Skin of body (tissue), 1 donor: ENCODE measurements at regions not wholly inside any gene's neighbourhood (a gene's known extent, or its start where the extent isn't known, plus 50 kb on each side); places are given as distances from the start of the nearest gene placed in this dataset.
"Not testable (repeated sequence)": the region's sequence is repeated elsewhere in the genome, so short reads cannot be mapped to it uniquely, and the experiment has no call there.

ENCODE experiments used
- DNase-seq: peaks from one replicate; lab custom pipeline; 2025; lab: John Stamatoyannopoulos, UW

- DNase-seq = peak; percentile 57
Observed at GRCh38 chr5:82656341-82656761, 378.2 kb upstream of the RPS23 start.

DNA sequence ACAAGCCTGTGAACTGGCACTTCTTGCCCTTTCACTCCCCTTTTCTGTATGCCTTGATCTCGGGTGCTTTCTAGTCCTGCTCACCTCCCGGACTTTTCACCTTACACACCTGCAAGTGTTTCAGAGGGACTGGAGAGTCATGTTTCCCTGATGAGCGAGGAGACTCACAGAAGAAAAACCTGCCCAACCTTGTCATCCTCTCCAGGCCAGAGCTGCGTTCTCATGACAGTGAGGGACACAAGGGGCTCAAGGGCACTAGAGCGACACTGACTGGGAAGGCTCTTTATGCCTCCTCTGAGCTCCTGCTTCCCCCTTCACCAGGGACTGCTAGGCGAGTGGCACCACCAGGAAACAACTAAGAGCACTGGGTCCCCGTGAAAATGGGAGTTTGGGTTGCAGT is 376.9 kb upstream of the RPS23 start:
- no peak for DNase-seq

GRCh38 chr5:82649943-82650342 is 371.8 kb upstream of the RPS23 start:
- no peak for DNase-seq

DNA sequence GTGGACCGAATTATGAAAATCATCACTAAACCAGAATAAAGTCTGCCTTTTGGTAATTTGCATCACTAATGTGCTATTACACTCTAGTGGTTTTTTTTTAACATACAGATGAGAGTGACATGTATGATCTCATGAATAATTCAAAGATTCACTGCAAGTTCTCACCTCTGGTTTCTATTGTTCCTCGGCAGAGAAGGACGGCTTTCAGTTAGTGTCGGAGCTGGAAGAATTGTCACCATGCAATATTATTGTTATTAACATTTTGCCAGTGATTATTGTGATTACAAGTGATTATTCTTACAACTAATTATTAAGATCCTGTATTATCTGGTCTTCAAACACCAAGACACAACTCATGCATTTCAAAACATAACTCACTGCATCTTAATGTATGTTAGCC is 366.6 kb upstream of the RPS23 start:
- DNase-seq = no peak

DNA sequence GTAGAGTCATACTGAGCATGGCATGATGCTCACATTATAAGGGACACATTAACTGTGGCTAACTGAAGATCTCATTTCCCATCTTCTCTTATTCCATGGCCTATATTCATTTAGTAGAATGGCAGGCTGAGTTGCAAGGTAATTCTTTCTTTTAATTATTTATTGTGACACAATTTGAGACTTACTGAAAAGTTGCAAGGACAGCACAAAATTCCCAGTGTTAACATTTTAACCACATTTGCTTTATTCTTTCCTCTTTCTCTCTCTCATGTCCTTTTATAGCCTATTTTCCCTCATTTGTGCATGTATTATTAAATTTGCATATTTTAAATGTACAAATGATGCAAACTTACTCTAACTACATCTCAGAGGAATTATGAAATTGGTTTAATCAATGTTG is 366.1 kb upstream of the RPS23 start:
- DNase-seq = no peak

DNA sequence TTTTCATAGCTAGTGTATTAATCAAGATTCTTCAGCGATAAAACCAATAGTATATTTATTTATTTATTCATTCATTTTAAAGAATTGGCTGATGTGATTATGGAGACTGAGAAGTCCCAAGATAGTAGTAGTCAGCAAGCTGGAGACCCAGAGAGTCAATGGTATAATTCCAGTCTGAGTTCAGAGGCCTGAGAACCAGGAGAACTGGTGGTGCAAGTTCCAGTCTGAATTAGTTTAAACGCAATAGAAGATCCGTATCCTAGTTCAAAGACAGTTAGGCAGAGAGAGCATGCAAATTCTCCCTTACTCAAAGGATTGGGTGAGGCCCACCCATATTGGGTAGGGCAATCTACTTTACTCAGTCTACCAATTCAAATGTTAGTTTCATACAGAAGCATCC is 364.2 kb upstream of the RPS23 start:
- no peak for DNase-seq

- peak; percentile 95 for DNase-seq
Observed at GRCh38 chr5:82641331-82642003, 363.3 kb upstream of the RPS23 start.

DNA sequence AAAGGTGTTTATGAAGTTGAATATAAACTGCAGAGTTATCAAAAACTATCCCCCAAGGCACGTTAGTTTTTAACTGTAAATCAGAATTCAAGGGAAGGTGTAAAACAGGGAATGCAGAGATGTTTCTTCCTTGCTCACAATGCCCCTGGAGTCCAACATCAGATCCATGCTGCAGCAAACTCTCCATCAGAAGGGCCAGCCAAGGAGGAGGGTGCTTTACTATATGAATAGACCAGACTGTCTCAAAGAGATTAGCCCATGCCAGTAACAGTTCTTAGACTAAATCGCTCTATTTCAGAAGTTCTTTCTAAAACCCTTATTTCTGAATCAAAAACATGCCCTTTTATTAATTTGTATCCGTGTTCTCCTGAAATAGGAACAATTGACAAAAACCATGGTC is 362.8 kb upstream of the RPS23 start:
- no peak for DNase-seq

GRCh38 chr5:82639393-82640144 is 361.4 kb upstream of the RPS23 start:
- DNase-seq = peak; percentile 88

- DNase-seq = no peak
Observed at GRCh38 chr5:82636591-82636990, 358.4 kb upstream of the RPS23 start.

DNA sequence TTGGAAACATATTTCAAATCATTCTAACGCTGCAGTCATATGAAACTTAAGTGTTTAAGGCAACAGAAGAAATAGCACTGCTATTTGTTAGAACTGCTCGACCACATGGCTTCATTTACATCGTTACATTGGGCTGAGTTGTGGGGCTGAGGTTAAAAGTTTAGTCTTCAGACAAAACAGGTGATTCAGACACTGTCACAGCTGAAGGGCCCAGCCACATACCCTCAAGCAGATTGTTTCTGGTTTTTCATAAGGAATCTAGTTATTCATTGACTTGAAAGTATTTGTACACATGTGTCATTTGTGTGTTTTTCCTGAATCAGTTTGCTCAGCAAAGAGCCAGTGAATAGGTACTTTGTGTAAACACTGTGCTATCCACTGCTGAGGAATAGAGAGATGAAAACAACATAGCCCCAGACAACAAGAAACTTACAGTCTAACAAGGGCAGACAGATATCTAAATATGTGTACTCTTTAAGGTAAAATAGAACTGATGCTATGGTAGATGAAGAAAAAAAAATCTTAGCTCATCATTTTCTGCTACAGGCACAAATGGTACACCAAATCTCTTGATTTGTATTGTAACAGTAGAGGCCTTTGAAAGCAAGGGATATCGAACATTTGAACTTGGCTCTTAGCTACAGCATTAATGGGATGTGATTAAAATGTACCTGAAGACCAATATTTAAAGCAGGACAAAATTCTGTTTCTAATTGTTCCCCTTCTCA is 357.6 kb upstream of the RPS23 start:
- peak; percentile 12 for DNase-seq

DNA sequence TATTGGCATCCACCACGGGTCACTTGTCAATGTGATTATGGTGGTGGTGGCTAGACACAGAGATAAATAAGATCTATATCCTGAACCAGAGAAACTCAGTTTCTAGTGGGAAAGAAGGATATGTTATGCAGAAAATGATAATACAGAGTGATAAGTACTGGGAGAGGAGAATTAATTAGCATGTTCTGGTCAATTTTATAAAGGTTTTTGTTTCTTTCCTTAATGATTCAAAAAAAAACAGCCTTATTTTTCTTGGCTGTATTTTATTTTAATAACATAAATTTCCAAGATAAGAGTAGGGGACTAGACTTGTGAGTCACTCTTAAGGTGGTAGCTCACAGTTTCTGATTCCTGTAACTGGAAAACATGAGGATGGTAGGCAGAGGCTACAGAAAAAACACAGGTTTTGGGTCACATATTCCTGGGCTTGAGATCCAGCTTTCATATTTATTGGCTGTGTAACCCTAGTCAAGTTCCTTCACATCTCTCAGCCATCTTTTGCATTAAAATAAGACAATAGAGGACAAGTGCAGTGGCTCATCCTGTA is 350.3 kb upstream of the RPS23 start:
- no peak for DNase-seq

DNA sequence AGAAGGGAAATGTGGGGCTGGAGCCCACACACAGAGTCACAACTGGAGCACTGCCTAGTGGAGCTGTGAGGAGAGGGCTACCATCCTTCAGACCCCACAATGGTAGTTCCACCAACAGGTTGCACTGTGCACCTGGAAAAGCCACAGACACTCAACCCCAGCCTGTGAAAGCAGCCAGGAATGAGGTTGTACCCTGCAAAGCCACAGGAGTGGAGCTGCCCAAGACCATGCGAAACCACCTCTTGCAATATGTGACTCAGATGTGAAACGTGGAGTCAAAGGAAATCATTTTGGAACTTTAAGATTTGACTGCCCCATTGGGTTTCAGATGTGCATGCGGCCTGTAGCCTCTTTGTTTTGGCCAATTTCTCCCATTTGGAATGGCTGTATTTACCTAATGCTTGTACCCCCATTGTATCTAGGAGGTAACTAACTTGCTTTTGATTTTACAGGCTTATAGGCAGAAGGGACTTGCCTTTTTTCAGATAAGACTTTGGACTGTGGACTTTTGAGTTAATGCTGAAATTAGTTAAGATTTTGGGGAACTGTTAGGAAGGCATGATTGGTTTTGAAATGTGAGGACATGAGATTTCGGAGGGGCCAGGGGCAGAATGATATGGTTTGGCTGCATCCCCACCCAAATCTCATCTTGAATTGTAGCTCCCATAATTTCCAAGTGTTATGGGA is 348.9 kb upstream of the RPS23 start:
- DNase-seq = not testable (repeated sequence)

DNA sequence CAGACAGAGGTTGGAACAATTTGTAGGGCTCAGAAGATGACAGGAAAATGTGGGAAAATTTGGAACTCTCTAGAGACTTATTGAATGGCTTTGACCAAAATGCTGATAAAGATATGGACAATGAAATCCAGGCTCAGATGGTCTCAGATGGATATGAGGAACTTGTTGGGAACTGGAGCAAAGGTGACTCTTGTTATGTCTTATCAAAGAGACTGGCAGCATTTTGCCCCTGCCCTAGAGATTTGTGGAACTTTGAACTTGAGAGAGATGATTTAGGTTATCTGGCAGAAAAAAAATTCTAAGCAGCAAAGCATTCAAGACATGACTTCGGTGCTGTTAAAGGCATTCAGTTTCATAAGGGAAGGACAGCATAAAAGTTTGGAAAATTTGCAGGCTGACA is 347.9 kb upstream of the RPS23 start:
- not testable (repeated sequence) for DNase-seq

DNA sequence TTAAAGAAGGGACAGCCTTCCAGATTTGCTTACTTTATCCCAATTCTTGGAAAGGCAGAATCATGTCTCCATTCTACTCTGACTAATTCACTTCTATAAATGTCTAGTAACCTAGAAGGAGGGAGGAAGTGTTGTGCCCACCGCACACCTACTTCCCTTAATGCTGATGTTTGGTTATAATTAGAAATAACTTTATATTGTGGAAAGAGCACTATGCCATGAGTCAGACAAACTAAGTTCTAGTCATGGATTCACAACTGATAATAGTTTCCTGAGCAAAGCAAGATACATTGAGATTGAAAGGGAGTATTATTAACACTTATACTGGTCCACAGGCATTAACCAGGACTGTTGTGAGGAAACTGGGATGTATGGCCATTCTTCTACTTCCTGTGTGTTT is 345.9 kb upstream of the RPS23 start:
- DNase-seq = no peak

GRCh38 chr5:82622711-82623514 is 344.8 kb upstream of the RPS23 start:
- no peak for DNase-seq

DNA sequence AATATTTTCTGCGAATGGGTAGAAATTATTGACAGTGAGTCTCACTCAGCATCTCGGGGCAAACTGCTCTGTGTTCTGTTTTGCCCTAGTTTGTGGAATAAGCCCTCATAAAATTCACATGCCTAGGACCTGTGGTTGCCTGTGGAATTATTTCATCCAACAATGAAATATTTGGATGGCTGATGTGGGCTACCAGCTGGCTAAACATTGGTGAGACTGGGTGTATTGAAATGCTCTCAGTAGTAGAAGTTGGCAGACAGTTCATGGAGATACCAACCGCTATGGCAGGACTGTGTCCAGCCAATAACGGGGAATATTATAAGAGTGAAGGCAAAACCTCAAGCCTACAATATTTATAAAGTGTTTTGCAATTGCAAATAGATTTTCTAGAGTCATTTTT is 344.1 kb upstream of the RPS23 start:
- no peak for DNase-seq

GRCh38 chr5:82620957-82621600 is 342.9 kb upstream of the RPS23 start:
- no peak for DNase-seq

DNA sequence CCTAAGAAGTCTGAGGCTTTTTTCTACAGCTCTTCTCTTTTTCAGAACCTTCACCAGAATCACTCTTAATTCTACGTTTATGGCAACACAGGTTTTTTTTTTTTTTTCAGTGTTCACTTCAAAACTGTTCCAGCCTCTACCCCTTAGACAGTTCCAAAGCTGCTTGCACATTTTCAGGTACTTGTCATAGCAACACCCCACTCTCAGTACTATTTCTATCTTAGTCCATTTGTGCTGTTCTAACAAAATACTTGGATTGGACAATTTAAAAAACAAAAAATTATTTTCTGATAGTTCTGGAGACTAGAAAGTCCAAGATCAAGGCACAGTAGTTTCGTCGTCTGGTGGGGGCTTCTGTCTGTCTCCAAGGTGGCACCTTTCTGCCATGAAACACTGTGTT is 340.9 kb upstream of the RPS23 start:
- no peak for DNase-seq

DNA sequence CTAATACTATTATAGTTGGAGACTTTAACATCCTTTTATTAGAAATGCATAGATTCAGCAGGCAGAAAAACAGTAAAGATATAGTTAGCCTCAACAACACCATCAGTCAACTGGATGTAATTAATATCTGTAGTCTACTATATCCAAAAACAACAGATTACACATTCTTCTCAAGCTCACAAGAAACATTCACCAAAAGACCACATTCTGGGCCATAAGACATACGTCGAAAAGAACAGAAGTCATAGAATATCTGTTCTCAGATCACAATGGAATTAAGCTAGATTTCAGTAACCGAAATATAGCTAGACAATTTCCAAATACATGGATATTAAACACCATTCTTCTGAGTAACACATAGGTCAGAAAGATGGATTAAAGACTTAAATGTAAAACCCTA is 336.6 kb upstream of the RPS23 start:
- no peak for DNase-seq
